ENCODE measurements at regions not wholly inside any gene's neighbourhood (a gene's known extent, or its start where the extent isn't known, plus 50 kb on each side); places are given as distances from the start of the nearest gene placed in this dataset.
"Not testable (repeated sequence)": the region's sequence is repeated elsewhere in the genome, so short reads cannot be mapped to it uniquely, and the experiment has no call there.

- no peak for FAIRE-seq
Observed at GRCh38 chr3:151593928-151594327, 133.1 kb upstream of the IGSF10 start.

GRCh38 chr3:151592287-151592686 lies 131.4 kb upstream of the IGSF10 start:
- no peak for FAIRE-seq

- no peak for FAIRE-seq
Observed at GRCh38 chr3:151591441-151591840, 130.6 kb upstream of the IGSF10 start.

- no peak for FAIRE-seq
Observed at GRCh38 chr3:151589311-151589710, 128.4 kb upstream of the IGSF10 start.

GRCh38 chr3:151587659-151588058 lies 126.8 kb upstream of the IGSF10 start:
- FAIRE-seq, result not testable (repeated sequence)

- no peak for FAIRE-seq
Observed at GRCh38 chr3:151584566-151584965, 123.7 kb upstream of the IGSF10 start.

GRCh38 chr3:151581035-151581434 lies 120.2 kb upstream of the IGSF10 start:
- FAIRE-seq, result no peak

GRCh38 chr3:151580591-151580990 lies 119.7 kb upstream of the IGSF10 start:
- peak; percentile 78 for FAIRE-seq

- FAIRE-seq, result no peak
Observed at GRCh38 chr3:151579571-151580270, 118.9 kb upstream of the IGSF10 start.

- FAIRE-seq, result no peak
Observed at GRCh38 chr3:151578495-151578894, 117.6 kb upstream of the IGSF10 start.

GRCh38 chr3:151576511-151577137 lies 115.8 kb upstream of the IGSF10 start:
- no peak for FAIRE-seq

- peak; percentile 95 for FAIRE-seq
Observed at GRCh38 chr3:151568184-151568583, 107.3 kb upstream of the IGSF10 start.

GRCh38 chr3:151567477-151567876 lies 106.6 kb upstream of the IGSF10 start:
- no peak for FAIRE-seq

- no peak for FAIRE-seq
Observed at GRCh38 chr3:151564261-151564660, 103.4 kb upstream of the IGSF10 start.

- no peak for FAIRE-seq
Observed at GRCh38 chr3:151563305-151563704, 102.4 kb upstream of the IGSF10 start.

- FAIRE-seq, result no peak
Observed at GRCh38 chr3:151562891-151563290, 102.0 kb upstream of the IGSF10 start.

- FAIRE-seq, result no peak
Observed at GRCh38 chr3:151561878-151562277, 101.0 kb upstream of the IGSF10 start.

GRCh38 chr3:151560738-151561137 lies 99.9 kb upstream of the IGSF10 start:
- peak; percentile 98 for FAIRE-seq

- no peak for FAIRE-seq
Observed at GRCh38 chr3:151559736-151560135, 98.9 kb upstream of the IGSF10 start.

- FAIRE-seq, result no peak
Observed at GRCh38 chr3:151558661-151559060, 97.8 kb upstream of the IGSF10 start.

GRCh38 chr3:151557068-151557840 lies 96.4 kb upstream of the IGSF10 start:
- no peak for FAIRE-seq

GRCh38 chr3:151556596-151556995 lies 95.7 kb upstream of the IGSF10 start:
- no peak for FAIRE-seq

GRCh38 chr3:151555523-151555922 lies 94.7 kb upstream of the IGSF10 start:
- FAIRE-seq, result no peak

GRCh38 chr3:151553888-151554287 lies 93.0 kb upstream of the IGSF10 start:
- no peak for FAIRE-seq
